ENCODE measurements at regions not wholly inside any gene's neighbourhood (a gene's known extent, or its start where the extent isn't known, plus 50 kb on each side); places are given as distances from the start of the nearest gene placed in this dataset.
"Not testable (repeated sequence)": the region's sequence is repeated elsewhere in the genome, so short reads cannot be mapped to it uniquely, and the experiment has no call there.

DNA sequence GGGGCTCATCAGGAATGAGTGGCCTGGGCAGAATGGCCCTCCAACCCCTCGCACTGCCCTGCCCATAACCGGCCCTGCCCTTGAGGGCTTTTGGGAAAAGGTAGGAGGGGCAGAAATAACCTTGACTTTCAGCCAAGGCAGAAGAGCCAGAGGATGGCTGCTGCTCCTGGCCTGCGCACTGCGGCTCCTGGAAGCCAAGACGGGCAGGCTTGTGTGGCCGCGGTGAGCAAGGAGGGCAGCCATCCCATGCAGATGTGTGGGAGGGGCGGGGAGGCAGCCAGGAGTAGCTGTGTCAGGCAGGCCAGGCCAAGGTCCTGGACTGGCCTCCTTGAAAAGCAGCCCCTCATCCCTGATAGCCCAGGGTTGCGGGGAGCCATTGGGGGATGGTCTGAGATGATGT, 57.6 kb upstream of the URI1 start:
- Histone ChIP-seq H3K27ac (no peak overlapping the region), H3K36me3 (no peaks in the 10 kb centered on the region), H3K4me3 (no peak overlapping the region), H3K4me1 (peaks cover 0 to 4% (median 0%) of the 10 kb centered on the region in 4 donors), H3K9me3 (no peaks in the 10 kb centered on the region), H3K27me3 (no peaks in the 10 kb centered on the region)
- ATAC-seq (ENCODE audit: low FRiP score in 2 of 2) = no peak
- peak in 1 of 2 donors; percentile 50 for DNase-seq
- no peak for TF ChIP-seq POLR2A (IDR thresholded peaks at IDR 0.05)
- 83 to 92% methylated on average over 7 to 9 of the region's 9 CpGs for WGBS, 2 donors

- not testable (repeated sequence) for H3K4me1 ChIP-seq; H3K27me3 ChIP-seq; H3K9me3 ChIP-seq; H3K4me3 ChIP-seq; H3K27ac ChIP-seq; H3K36me3 ChIP-seq; ATAC-seq (ENCODE audit: low FRiP score in 2 of 2); DNase-seq
- WGBS, 2 donors = 85 to 95% methylated on average over 5 to 7 of the region's 7 CpGs
Observed at GRCh38 chr19:29886106-29886505, 55.9 kb upstream of the URI1 start.

DNA sequence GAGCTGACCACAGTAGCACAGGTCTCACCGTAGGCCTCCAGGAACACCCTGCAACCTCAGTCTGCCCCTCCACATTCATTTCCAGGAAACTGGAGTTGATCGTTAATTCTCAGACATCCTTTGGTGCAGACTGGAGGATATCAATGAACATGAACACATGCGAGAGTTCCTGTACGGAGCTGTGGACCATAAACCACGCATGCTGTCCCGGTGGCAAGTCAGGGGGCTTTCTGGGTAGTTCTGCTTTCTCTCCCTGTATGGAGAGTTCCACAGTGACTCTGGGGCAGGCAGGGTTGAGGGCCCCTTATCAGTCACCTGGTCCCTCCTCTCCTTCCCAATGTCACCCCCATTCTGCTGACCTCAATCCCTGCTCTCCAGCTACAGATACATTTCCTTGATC, 55.5 kb upstream of the URI1 start:
- ATAC-seq (ENCODE audit: low FRiP score in 2 of 2) (no peak), DNase-seq (no peak)
- 63 to 68% methylated on average over 6 of the region's 6 CpGs for WGBS, 2 donors
- Histone ChIP-seq H3K9me3 (no peaks in the 10 kb centered on the region), H3K27ac (no peak overlapping the region), H3K4me3 (no peak overlapping the region), H3K27me3 (no peaks in the 10 kb centered on the region), H3K4me1 (peaks cover 0 to 4% (median 0%) of the 10 kb centered on the region in 4 donors), H3K36me3 (no peaks in the 10 kb centered on the region)
- TF ChIP-seq POLR2AphosphoS5 (IDR thresholded peaks at IDR 0.05) (no peak), POLR2A (IDR thresholded peaks at IDR 0.05) (no peak), EP300 (IDR thresholded peaks at IDR 0.05) (no peak)
- TF ChIP-seq, protein P1, sequence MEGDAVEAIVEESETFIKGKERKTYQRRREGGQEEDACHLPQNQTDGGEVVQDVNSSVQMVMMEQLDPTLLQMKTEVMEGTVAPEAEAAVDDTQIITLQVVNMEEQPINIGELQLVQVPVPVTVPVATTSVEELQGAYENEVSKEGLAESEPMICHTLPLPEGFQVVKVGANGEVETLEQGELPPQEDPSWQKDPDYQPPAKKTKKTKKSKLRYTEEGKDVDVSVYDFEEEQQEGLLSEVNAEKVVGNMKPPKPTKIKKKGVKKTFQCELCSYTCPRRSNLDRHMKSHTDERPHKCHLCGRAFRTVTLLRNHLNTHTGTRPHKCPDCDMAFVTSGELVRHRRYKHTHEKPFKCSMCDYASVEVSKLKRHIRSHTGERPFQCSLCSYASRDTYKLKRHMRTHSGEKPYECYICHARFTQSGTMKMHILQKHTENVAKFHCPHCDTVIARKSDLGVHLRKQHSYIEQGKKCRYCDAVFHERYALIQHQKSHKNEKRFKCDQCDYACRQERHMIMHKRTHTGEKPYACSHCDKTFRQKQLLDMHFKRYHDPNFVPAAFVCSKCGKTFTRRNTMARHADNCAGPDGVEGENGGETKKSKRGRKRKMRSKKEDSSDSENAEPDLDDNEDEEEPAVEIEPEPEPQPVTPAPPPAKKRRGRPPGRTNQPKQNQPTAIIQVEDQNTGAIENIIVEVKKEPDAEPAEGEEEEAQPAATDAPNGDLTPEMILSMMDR (IDR thresholded peaks at IDR 0.05) = no peak

DNA sequence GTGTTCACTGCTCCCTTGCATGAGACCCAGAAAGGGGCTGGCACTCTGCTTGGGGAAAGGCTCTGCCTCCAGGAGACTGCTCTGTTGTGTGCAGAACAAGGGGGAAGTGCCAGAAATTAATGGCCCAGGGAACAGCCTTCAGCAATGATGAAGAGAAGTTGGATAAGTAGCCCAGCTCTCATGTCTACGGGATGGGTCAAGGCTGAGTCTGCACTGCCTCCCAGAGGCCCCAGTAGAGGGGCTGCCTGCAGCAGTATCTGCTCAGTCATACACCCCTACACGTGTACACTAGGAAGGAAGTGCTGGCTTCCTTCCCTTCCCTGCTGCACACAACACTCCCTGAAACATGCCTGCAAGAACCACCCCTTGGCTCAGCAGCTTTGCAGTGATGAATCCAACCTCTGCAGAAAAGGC, 54.6 kb upstream of the URI1 start:
- DNase-seq (no peak), ATAC-seq (ENCODE audit: low FRiP score in 2 of 2) (peak in 1 of 2 donors; percentile 61)
- H3K9me3 ChIP-seq = no peaks in the 10 kb centered on the region
- no peaks in the 10 kb centered on the region for H3K27me3 ChIP-seq
- H3K4me1 ChIP-seq = peaks cover 0 to 4% (median 0%) of the 10 kb centered on the region in 4 donors
- TF ChIP-seq, protein P1 (IDR thresholded peaks at IDR 0.05) = no peak
- TF ChIP-seq POLR2A (IDR thresholded peaks at IDR 0.05) (no peak), POLR2AphosphoS5 (IDR thresholded peaks at IDR 0.05) (no peak), EP300 (IDR thresholded peaks at IDR 0.05) (no peak)
- no peak overlapping the region for H3K4me3 ChIP-seq
- no peak overlapping the region for H3K27ac ChIP-seq
- 0 to 8% methylated on average over 1 to 2 of the region's 2 CpGs for WGBS, 2 donors
- H3K36me3 ChIP-seq = no peaks in the 10 kb centered on the region

GRCh38 chr19:29888047-29888446, 54.0 kb upstream of the URI1 start:
- ATAC-seq (ENCODE audit: low FRiP score in 2 of 2); H3K27ac ChIP-seq; H3K9me3 ChIP-seq; H3K4me3 ChIP-seq; DNase-seq; H3K4me1 ChIP-seq; H3K36me3 ChIP-seq; H3K27me3 ChIP-seq: not testable (repeated sequence)
- WGBS, 2 donors = 92 to 97% methylated on average over 3 of the region's 3 CpGs

DNA sequence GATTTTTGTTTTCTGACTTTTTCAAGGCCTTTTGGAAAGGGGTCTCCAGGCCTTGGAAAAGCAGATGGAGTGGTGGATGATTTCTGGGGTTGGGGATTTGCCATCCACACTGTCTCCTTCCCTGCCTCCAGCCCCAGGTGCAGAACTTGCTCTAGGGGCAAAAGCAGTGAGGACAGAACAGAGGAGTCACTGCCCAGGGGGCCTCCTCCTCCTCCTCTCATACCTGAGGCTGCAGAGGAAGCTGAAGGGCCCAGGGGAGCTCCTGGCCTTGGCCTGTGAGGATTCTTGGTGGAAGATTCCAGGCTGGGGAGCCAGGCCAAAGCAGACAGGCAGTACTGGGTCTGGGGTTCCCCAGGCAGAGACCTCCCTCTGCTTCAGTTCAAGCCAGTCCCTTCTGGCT, 52.3 kb upstream of the URI1 start:
- no peak overlapping the region for H3K27ac ChIP-seq
- H3K4me1 ChIP-seq = peaks cover 0 to 4% (median 0%) of the 10 kb centered on the region in 4 donors
- H3K4me3 ChIP-seq = no peak overlapping the region
- H3K36me3 ChIP-seq = no peaks in the 10 kb centered on the region
- DNase-seq (no peak), ATAC-seq (ENCODE audit: low FRiP score in 2 of 2) (no peak)
- no peak for TF ChIP-seq EP300 (IDR thresholded peaks at IDR 0.05)
- no peak for TF ChIP-seq POLR2A (IDR thresholded peaks at IDR 0.05)
- H3K27me3 ChIP-seq = no peaks in the 10 kb centered on the region
- H3K9me3 ChIP-seq = no peaks in the 10 kb centered on the region

- TF ChIP-seq, protein P1 (IDR thresholded peaks at IDR 0.05) = no peak
- TF ChIP-seq POLR2AphosphoS5 (IDR thresholded peaks at IDR 0.05) (no peak), EP300 (IDR thresholded peaks at IDR 0.05) (no peak), POLR2A (IDR thresholded peaks at IDR 0.05) (no peak)
- no peak overlapping the region for H3K4me3 ChIP-seq
- ATAC-seq (ENCODE audit: low FRiP score in 2 of 2) (no peak), DNase-seq (no peak)
- H3K4me1 ChIP-seq = peaks cover 0 to 4% (median 0%) of the 10 kb centered on the region in 4 donors
- WGBS, 2 donors = 95% methylated on average over 1 of the region's 1 CpG
- no peaks in the 10 kb centered on the region for H3K9me3 ChIP-seq
- no peak overlapping the region for H3K27ac ChIP-seq
- H3K27me3 ChIP-seq = no peaks in the 10 kb centered on the region
- no peaks in the 10 kb centered on the region for H3K36me3 ChIP-seq
Observed at GRCh38 chr19:29890392-29890791, 51.6 kb upstream of the URI1 start.
